ENCODE measurements at regions not wholly inside any gene's neighbourhood (a gene's known extent, or its start where the extent isn't known, plus 50 kb on each side); places are given as distances from the start of the nearest gene placed in this dataset.
"Not testable (repeated sequence)": the region's sequence is repeated elsewhere in the genome, so short reads cannot be mapped to it uniquely, and the experiment has no call there.

GRCh38 chr10:52566471-52567246 is 205.9 kb downstream of the MBL2 start:
- DNase-seq (ENCODE audit: low spot score in 2 of 2) (no peak), ATAC-seq (ENCODE audit: low read depth) (no peak)
- Mint-ChIP-seq H3K27ac (no peak overlapping the region), H3K4me3 (no peak overlapping the region), H3K27me3 (no peaks in the 10 kb centered on the region), H3K36me3 (no peaks in the 10 kb centered on the region), H3K9me3 (no peaks in the 10 kb centered on the region), H3K4me1 (no peaks in the 10 kb centered on the region)

GRCh38 chr10:52567247-52567580 is 205.4 kb downstream of the MBL2 start:
- H3K27me3 Mint-ChIP-seq, result peaks cover 2% of the 10 kb centered on the region
- ATAC-seq (ENCODE audit: low read depth) (no peak), DNase-seq (ENCODE audit: low spot score in 2 of 2) (no peak)
- H3K4me3 Mint-ChIP-seq, result no peak overlapping the region
- no peaks in the 10 kb centered on the region for H3K36me3 Mint-ChIP-seq
- H3K27ac Mint-ChIP-seq, result no peak overlapping the region
- no peaks in the 10 kb centered on the region for H3K9me3 Mint-ChIP-seq
- H3K4me1 Mint-ChIP-seq, result no peaks in the 10 kb centered on the region

- Mint-ChIP-seq H3K27ac (no peak overlapping the region), H3K27me3 (peaks cover 2% of the 10 kb centered on the region), H3K36me3 (no peaks in the 10 kb centered on the region), H3K4me1 (no peaks in the 10 kb centered on the region), H3K9me3 (no peaks in the 10 kb centered on the region), H3K4me3 (no peak overlapping the region)
- ATAC-seq (ENCODE audit: low read depth) (no peak), DNase-seq (ENCODE audit: low spot score in 2 of 2) (no peak)
Observed at GRCh38 chr10:52568309-52568708, 204.3 kb downstream of the MBL2 start.

GRCh38 chr10:52570490-52570889 is 202.1 kb downstream of the MBL2 start:
- Mint-ChIP-seq H3K4me3 (no peak overlapping the region), H3K9me3 (no peaks in the 10 kb centered on the region), H3K4me1 (no peaks in the 10 kb centered on the region), H3K36me3 (no peaks in the 10 kb centered on the region), H3K27me3 (peaks cover 2% of the 10 kb centered on the region), H3K27ac (no peak overlapping the region)
- ATAC-seq (ENCODE audit: low read depth), result no peak
- DNase-seq (ENCODE audit: low spot score in 2 of 2), result no peak

GRCh38 chr10:52571018-52571417 is 201.6 kb downstream of the MBL2 start:
- H3K36me3 Mint-ChIP-seq, result no peaks in the 10 kb centered on the region
- H3K27ac Mint-ChIP-seq, result no peak overlapping the region
- DNase-seq (ENCODE audit: low spot score in 2 of 2) (no peak), ATAC-seq (ENCODE audit: low read depth) (no peak)
- peaks cover 2% of the 10 kb centered on the region for H3K27me3 Mint-ChIP-seq
- H3K4me3 Mint-ChIP-seq, result no peak overlapping the region
- no peaks in the 10 kb centered on the region for H3K9me3 Mint-ChIP-seq
- no peaks in the 10 kb centered on the region for H3K4me1 Mint-ChIP-seq

- no peaks in the 10 kb centered on the region for H3K4me1 Mint-ChIP-seq
- no peak overlapping the region for H3K27ac Mint-ChIP-seq
- no peaks in the 10 kb centered on the region for H3K36me3 Mint-ChIP-seq
- no peaks in the 10 kb centered on the region for H3K9me3 Mint-ChIP-seq
- no peak overlapping the region for H3K4me3 Mint-ChIP-seq
- no peak for DNase-seq (ENCODE audit: low spot score in 2 of 2)
- no peak for ATAC-seq (ENCODE audit: low read depth)
- H3K27me3 Mint-ChIP-seq, result peaks cover 2% of the 10 kb centered on the region
Observed at GRCh38 chr10:52571516-52572182, 200.9 kb downstream of the MBL2 start.

- Mint-ChIP-seq H3K36me3 (no peaks in the 10 kb centered on the region), H3K4me3 (no peak overlapping the region), H3K9me3 (no peaks in the 10 kb centered on the region), H3K27me3 (peaks cover 2% of the 10 kb centered on the region), H3K4me1 (no peaks in the 10 kb centered on the region), H3K27ac (no peak overlapping the region)
- no peak for DNase-seq (ENCODE audit: low spot score in 2 of 2)
- ATAC-seq (ENCODE audit: low read depth), result no peak
Observed at GRCh38 chr10:52573347-52573746, 199.2 kb downstream of the MBL2 start.

- H3K4me3 Mint-ChIP-seq, result no peak overlapping the region
- no peaks in the 10 kb centered on the region for H3K36me3 Mint-ChIP-seq
- H3K27me3 Mint-ChIP-seq, result peaks cover 2% of the 10 kb centered on the region
- peaks cover 1% of the 10 kb centered on the region for H3K9me3 Mint-ChIP-seq
- DNase-seq (ENCODE audit: low spot score in 2 of 2) (no peak), ATAC-seq (ENCODE audit: low read depth) (no peak)
- no peak overlapping the region for H3K27ac Mint-ChIP-seq
- H3K4me1 Mint-ChIP-seq, result no peaks in the 10 kb centered on the region
Observed at GRCh38 chr10:52574697-52575096, 197.9 kb downstream of the MBL2 start.

GRCh38 chr10:52577047-52577446 is 195.5 kb downstream of the MBL2 start:
- peaks cover 2% of the 10 kb centered on the region for H3K27me3 Mint-ChIP-seq
- no peak overlapping the region for H3K4me3 Mint-ChIP-seq
- ATAC-seq (ENCODE audit: low read depth), result no peak
- peaks cover 5% of the 10 kb centered on the region for H3K9me3 Mint-ChIP-seq
- H3K36me3 Mint-ChIP-seq, result no peaks in the 10 kb centered on the region
- DNase-seq (ENCODE audit: low spot score in 2 of 2), result no peak
- H3K4me1 Mint-ChIP-seq, result no peaks in the 10 kb centered on the region
- no peak overlapping the region for H3K27ac Mint-ChIP-seq

- Mint-ChIP-seq H3K36me3 (no peaks in the 10 kb centered on the region), H3K27me3 (no peaks in the 10 kb centered on the region), H3K9me3 (peaks cover 10% of the 10 kb centered on the region), H3K27ac (no peak overlapping the region), H3K4me3 (no peak overlapping the region), H3K4me1 (no peaks in the 10 kb centered on the region)
- DNase-seq (ENCODE audit: low spot score in 2 of 2) (no peak), ATAC-seq (ENCODE audit: low read depth) (no peak)
Observed at GRCh38 chr10:52578871-52579405, 193.6 kb downstream of the MBL2 start.

- peaks cover 13% of the 10 kb centered on the region for H3K9me3 Mint-ChIP-seq
- ATAC-seq (ENCODE audit: low read depth); H3K27me3 Mint-ChIP-seq; H3K27ac Mint-ChIP-seq; DNase-seq (ENCODE audit: low spot score in 2 of 2); H3K36me3 Mint-ChIP-seq; H3K4me3 Mint-ChIP-seq; H3K4me1 Mint-ChIP-seq: not testable (repeated sequence)
Observed at GRCh38 chr10:52581636-52582035, 190.9 kb downstream of the MBL2 start.

- Mint-ChIP-seq H3K9me3 (peaks cover 17% of the 10 kb centered on the region), H3K27ac (no peak overlapping the region), H3K4me1 (no peaks in the 10 kb centered on the region), H3K4me3 (no peak overlapping the region), H3K36me3 (no peaks in the 10 kb centered on the region), H3K27me3 (no peaks in the 10 kb centered on the region)
- DNase-seq (ENCODE audit: low spot score in 2 of 2) (no peak), ATAC-seq (ENCODE audit: low read depth) (no peak)
Observed at GRCh38 chr10:52583336-52583735, 189.2 kb downstream of the MBL2 start.

- H3K9me3 Mint-ChIP-seq, result peaks cover 14% of the 10 kb centered on the region
- H3K27me3 Mint-ChIP-seq, result no peaks in the 10 kb centered on the region
- no peak for ATAC-seq (ENCODE audit: low read depth)
- no peaks in the 10 kb centered on the region for H3K4me1 Mint-ChIP-seq
- H3K36me3 Mint-ChIP-seq, result no peaks in the 10 kb centered on the region
- no peak for DNase-seq (ENCODE audit: low spot score in 2 of 2)
- H3K4me3 Mint-ChIP-seq, result no peak overlapping the region
- H3K27ac Mint-ChIP-seq, result no peak overlapping the region
Observed at GRCh38 chr10:52586710-52587109, 185.9 kb downstream of the MBL2 start.

- Mint-ChIP-seq H3K36me3 (no peaks in the 10 kb centered on the region), H3K4me1 (peaks cover 2% of the 10 kb centered on the region), H3K4me3 (no peak overlapping the region), H3K27ac (no peak overlapping the region), H3K27me3 (no peaks in the 10 kb centered on the region), H3K9me3 (peaks cover 2% of the 10 kb centered on the region)
- DNase-seq (ENCODE audit: low spot score in 2 of 2) (no peak), ATAC-seq (ENCODE audit: low read depth) (no peak)
Observed at GRCh38 chr10:52597189-52597863, 175.3 kb downstream of the MBL2 start.

Measured in memory B cell (primary cell).